ENCODE measurements at regions not wholly inside any gene's neighbourhood (a gene's known extent, or its start where the extent isn't known, plus 50 kb on each side); places are given as distances from the start of the nearest gene placed in this dataset.

GRCh38 chr14:85466678-85467077 is 63.3 kb upstream of the FLRT2 start:
- Histone ChIP-seq H3K4me1 (ENCODE audit: control insufficient read depth in 1 of 2, insufficient read depth in 2 of 2, low read length in 2 of 2) (no peaks in the 10 kb centered on the region), H3K36me3 (ENCODE audit: control insufficient read depth in 1 of 2, insufficient read depth in 2 of 2, low read length in 2 of 2) (no peaks in the 10 kb centered on the region), H3K9me3 (ENCODE audit: control insufficient read depth in 1 of 2, low read length in 2 of 2) (no peaks in the 10 kb centered on the region), H3K27ac (ENCODE audit: low read length) (no peak overlapping the region), H3K4me3 (ENCODE audit: low read depth in 1 of 2, low read length in 2 of 2) (no peak overlapping the region), H3K27me3 (ENCODE audit: low read depth, low read length) (no peaks in the 10 kb centered on the region)

- Histone ChIP-seq H3K9me3 (ENCODE audit: control insufficient read depth in 1 of 2, low read length in 2 of 2) (no peaks in the 10 kb centered on the region), H3K27me3 (ENCODE audit: low read depth, low read length) (no peaks in the 10 kb centered on the region), H3K36me3 (ENCODE audit: control insufficient read depth in 1 of 2, insufficient read depth in 2 of 2, low read length in 2 of 2) (no peaks in the 10 kb centered on the region), H3K4me3 (ENCODE audit: low read depth in 1 of 2, low read length in 2 of 2) (no peak overlapping the region), H3K27ac (ENCODE audit: low read length) (no peak overlapping the region), H3K4me1 (ENCODE audit: control insufficient read depth in 1 of 2, insufficient read depth in 2 of 2, low read length in 2 of 2) (no peaks in the 10 kb centered on the region)
These were observed 61.1 kb upstream of the FLRT2 start for GRCh38 chr14:85468816-85469215.

DNA sequence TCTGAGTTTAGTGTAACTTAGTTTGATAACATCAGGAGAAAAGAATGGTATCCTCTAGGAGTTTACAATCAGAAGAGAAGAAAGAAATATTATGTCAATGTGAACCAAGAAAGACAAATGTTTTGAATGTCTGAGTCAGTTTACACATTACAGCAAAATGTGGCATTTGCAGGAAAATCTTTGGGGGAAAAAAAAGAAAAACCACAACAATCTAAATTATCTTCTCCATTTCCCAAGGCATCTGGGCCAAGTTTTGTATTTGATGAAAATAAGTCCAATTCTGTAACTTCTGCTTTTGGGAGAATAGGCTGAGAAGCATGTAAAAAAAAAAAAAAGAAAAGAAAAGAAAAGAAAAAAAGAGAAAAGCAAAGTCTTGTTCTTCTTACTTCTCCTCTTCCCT is 58.8 kb upstream of the FLRT2 start:
- no peak overlapping the region for H3K27ac ChIP-seq (ENCODE audit: low read length)
- no peaks in the 10 kb centered on the region for H3K36me3 ChIP-seq (ENCODE audit: control insufficient read depth in 1 of 2, insufficient read depth in 2 of 2, low read length in 2 of 2)
- H3K27me3 ChIP-seq (ENCODE audit: low read depth, low read length), result no peaks in the 10 kb centered on the region
- H3K4me1 ChIP-seq (ENCODE audit: control insufficient read depth in 1 of 2, insufficient read depth in 2 of 2, low read length in 2 of 2), result peaks cover 0 to 7% of the 10 kb centered on the region in 2 donors
- H3K9me3 ChIP-seq (ENCODE audit: control insufficient read depth in 1 of 2, low read length in 2 of 2), result no peaks in the 10 kb centered on the region
- no peak overlapping the region for H3K4me3 ChIP-seq (ENCODE audit: low read depth in 1 of 2, low read length in 2 of 2)

DNA sequence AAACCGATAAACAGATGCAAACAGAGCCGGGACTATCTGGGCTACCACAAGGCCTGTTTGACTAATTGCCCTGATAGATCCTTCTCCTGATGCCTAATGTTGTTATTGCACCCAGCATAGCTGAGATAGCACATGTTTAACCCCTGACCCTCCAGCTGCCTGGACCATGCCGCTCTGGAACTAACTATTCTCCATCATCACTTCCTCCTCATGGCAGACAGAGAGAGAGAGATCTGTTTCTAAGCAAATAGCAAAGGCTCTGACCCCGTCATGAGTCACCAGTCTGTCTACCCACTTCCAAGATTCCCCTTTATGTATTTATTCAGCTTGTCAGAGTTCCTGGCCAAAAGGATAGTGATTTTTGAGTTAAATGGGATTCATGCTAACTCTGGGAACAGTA is 58.2 kb upstream of the FLRT2 start:
- Histone ChIP-seq H3K27me3 (ENCODE audit: low read depth, low read length) (no peaks in the 10 kb centered on the region), H3K4me1 (ENCODE audit: control insufficient read depth in 1 of 2, insufficient read depth in 2 of 2, low read length in 2 of 2) (peaks cover 0 to 7% of the 10 kb centered on the region in 2 donors), H3K9me3 (ENCODE audit: control insufficient read depth in 1 of 2, low read length in 2 of 2) (no peaks in the 10 kb centered on the region), H3K36me3 (ENCODE audit: control insufficient read depth in 1 of 2, insufficient read depth in 2 of 2, low read length in 2 of 2) (no peaks in the 10 kb centered on the region), H3K4me3 (ENCODE audit: low read depth in 1 of 2, low read length in 2 of 2) (no peak overlapping the region), H3K27ac (ENCODE audit: low read length) (no peak overlapping the region)

- Histone ChIP-seq H3K4me3 (ENCODE audit: low read depth in 1 of 2, low read length in 2 of 2) (no peak overlapping the region), H3K36me3 (ENCODE audit: control insufficient read depth in 1 of 2, insufficient read depth in 2 of 2, low read length in 2 of 2) (no peaks in the 10 kb centered on the region), H3K9me3 (ENCODE audit: control insufficient read depth in 1 of 2, low read length in 2 of 2) (no peaks in the 10 kb centered on the region), H3K4me1 (ENCODE audit: control insufficient read depth in 1 of 2, insufficient read depth in 2 of 2, low read length in 2 of 2) (peaks cover 0 to 7% of the 10 kb centered on the region in 2 donors), H3K27ac (ENCODE audit: low read length) (no peak overlapping the region), H3K27me3 (ENCODE audit: low read depth, low read length) (no peaks in the 10 kb centered on the region)
These were observed 55.5 kb upstream of the FLRT2 start for GRCh38 chr14:85474431-85474830.

DNA sequence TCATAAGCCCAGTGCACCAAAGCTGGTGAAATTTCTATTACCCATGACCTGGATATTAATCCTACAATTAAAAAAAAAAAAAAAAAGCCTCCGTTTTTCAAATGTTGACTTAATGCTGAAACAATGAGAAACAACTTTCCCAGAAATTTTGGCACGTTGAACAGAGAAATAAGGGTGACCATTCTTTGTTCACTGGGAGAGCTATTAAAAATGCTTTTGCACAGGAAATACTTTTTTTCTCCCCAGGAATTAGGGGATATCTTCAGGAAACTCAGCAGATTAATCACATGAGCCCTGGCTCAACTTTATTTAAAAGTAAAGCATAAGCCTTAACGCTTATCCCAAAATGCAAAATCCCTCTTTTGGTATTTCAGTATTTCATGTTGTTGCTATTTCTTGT is 54.8 kb upstream of the FLRT2 start:
- no peak overlapping the region for H3K27ac ChIP-seq (ENCODE audit: low read length)
- peaks cover 0 to 7% of the 10 kb centered on the region in 2 donors for H3K4me1 ChIP-seq (ENCODE audit: control insufficient read depth in 1 of 2, insufficient read depth in 2 of 2, low read length in 2 of 2)
- no peaks in the 10 kb centered on the region for H3K27me3 ChIP-seq (ENCODE audit: low read depth, low read length)
- H3K36me3 ChIP-seq (ENCODE audit: control insufficient read depth in 1 of 2, insufficient read depth in 2 of 2, low read length in 2 of 2), result no peaks in the 10 kb centered on the region
- H3K9me3 ChIP-seq (ENCODE audit: control insufficient read depth in 1 of 2, low read length in 2 of 2), result no peaks in the 10 kb centered on the region
- no peak overlapping the region for H3K4me3 ChIP-seq (ENCODE audit: low read depth in 1 of 2, low read length in 2 of 2)

- Histone ChIP-seq H3K27me3 (ENCODE audit: low read depth, low read length) (no peaks in the 10 kb centered on the region), H3K4me1 (ENCODE audit: control insufficient read depth in 1 of 2, insufficient read depth in 2 of 2, low read length in 2 of 2) (peaks cover 0 to 7% of the 10 kb centered on the region in 2 donors), H3K27ac (ENCODE audit: low read length) (no peak overlapping the region), H3K36me3 (ENCODE audit: control insufficient read depth in 1 of 2, insufficient read depth in 2 of 2, low read length in 2 of 2) (no peaks in the 10 kb centered on the region), H3K9me3 (ENCODE audit: control insufficient read depth in 1 of 2, low read length in 2 of 2) (no peaks in the 10 kb centered on the region), H3K4me3 (ENCODE audit: low read depth in 1 of 2, low read length in 2 of 2) (no peak overlapping the region)
These were observed 50.6 kb upstream of the FLRT2 start for GRCh38 chr14:85479306-85479705.

DNA sequence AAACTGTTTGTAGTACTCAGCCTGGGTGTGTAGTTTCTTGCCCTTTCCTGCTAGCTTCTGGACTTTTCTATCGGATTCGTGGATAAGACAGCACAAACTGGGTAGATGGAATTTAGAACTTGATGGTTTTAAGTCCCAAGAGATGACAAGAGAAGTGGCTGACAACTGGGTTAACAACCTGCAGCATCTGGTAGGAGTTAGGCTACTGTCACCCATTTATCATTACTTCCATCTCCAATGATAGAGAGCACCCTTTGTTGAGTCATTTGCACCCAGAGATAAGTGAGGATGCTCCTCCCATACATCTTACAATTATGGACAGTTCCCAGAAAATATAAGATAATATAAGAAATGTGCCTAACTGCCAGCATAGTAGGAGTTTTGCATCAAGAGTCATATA is 50.2 kb upstream of the FLRT2 start:
- H3K27ac ChIP-seq (ENCODE audit: low read length), result no peak overlapping the region

More for the DNA sequence above, 50.2 kb upstream of the FLRT2 start:
- Histone ChIP-seq H3K4me1 (ENCODE audit: control insufficient read depth in 1 of 2, insufficient read depth in 2 of 2, low read length in 2 of 2) (peaks cover 0 to 7% of the 10 kb centered on the region in 2 donors), H3K27me3 (ENCODE audit: low read depth, low read length) (no peaks in the 10 kb centered on the region), H3K4me3 (ENCODE audit: low read depth in 1 of 2, low read length in 2 of 2) (no peak overlapping the region), H3K9me3 (ENCODE audit: control insufficient read depth in 1 of 2, low read length in 2 of 2) (no peaks in the 10 kb centered on the region), H3K36me3 (ENCODE audit: control insufficient read depth in 1 of 2, insufficient read depth in 2 of 2, low read length in 2 of 2) (no peaks in the 10 kb centered on the region)
